ENCODE measurements at regions not wholly inside any gene's neighbourhood (a gene's known extent, or its start where the extent isn't known, plus 50 kb on each side); places are given as distances from the start of the nearest gene placed in this dataset.

DNA sequence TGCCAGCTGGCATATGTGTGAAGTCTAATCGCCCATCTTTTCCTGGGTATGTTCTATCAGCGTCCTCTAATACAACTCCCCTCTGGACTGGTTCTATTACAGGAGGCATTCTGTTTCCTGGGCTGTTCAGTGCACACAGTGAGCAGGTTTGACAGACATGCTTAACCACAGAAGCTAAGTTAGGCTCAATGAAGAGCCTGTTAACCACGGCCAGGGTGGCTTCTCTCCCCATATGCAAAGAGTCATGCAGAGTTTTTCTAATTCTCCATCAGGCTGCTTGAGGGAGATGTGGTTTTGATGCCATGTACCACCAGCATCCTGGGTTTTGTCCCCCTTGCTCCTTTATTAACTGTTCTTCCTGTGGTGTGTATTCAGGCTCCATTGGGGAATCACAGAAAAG, 57.2 kb upstream of the ALOX12 start:
- Histone ChIP-seq H3K9me3 (ENCODE audit: control insufficient read depth in 1 of 2, low read length in 2 of 2) (no peaks in the 10 kb centered on the region), H3K36me3 (ENCODE audit: control insufficient read depth in 1 of 2, insufficient read depth in 2 of 2, low read length in 2 of 2) (no peaks in the 10 kb centered on the region), H3K4me1 (ENCODE audit: control insufficient read depth in 1 of 2, insufficient read depth in 2 of 2, low read length in 2 of 2) (peaks cover 0 to 7% of the 10 kb centered on the region in 2 donors), H3K27me3 (ENCODE audit: control insufficient read depth in 1 of 2, insufficient read depth in 2 of 2, low read length in 2 of 2) (no peaks in the 10 kb centered on the region), H3K9ac (ENCODE audit: low read depth in 1 of 2, low read length in 2 of 2) (no peak overlapping the region), H3K4me3 (ENCODE audit: low read depth in 1 of 2, low read length in 2 of 2) (no peak overlapping the region), H3K27ac (ENCODE audit: low read depth, low read length) (no peak overlapping the region)

DNA sequence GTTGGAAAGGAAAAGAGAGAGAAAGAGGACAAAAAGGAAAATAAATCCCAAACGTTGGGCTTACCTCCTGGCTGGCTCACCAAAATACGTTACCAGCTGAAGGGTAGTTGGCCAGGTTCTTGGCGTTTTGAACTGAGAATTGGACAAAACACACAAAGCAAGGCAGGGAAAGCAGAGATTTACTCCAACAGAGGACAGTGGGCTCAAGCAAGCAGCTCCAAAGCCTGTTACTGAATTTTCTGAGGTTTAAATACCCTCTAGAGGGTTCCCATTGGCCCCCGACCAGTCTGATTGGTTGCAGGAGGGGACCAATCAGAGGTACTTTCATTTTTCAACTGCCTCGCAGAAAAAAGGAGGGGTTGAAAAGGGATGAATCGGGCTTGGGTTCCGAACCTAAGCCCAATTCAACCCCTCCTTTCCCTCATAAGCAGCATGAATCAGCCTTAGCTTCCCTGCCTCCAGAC, 55.6 kb upstream of the ALOX12 start:
- H3K36me3 ChIP-seq (ENCODE audit: control insufficient read depth in 1 of 2, insufficient read depth in 2 of 2, low read length in 2 of 2): no peaks in the 10 kb centered on the region
- no peaks in the 10 kb centered on the region for H3K27me3 ChIP-seq (ENCODE audit: control insufficient read depth in 1 of 2, insufficient read depth in 2 of 2, low read length in 2 of 2)
- peaks cover 0 to 7% of the 10 kb centered on the region in 2 donors for H3K4me1 ChIP-seq (ENCODE audit: control insufficient read depth in 1 of 2, insufficient read depth in 2 of 2, low read length in 2 of 2)
- no peak overlapping the region for H3K27ac ChIP-seq (ENCODE audit: low read depth, low read length)
- H3K9me3 ChIP-seq (ENCODE audit: control insufficient read depth in 1 of 2, low read length in 2 of 2): no peaks in the 10 kb centered on the region
- H3K4me3 ChIP-seq (ENCODE audit: low read depth in 1 of 2, low read length in 2 of 2): peak overlapping the region; percentile 57 to 79
- H3K9ac ChIP-seq (ENCODE audit: low read depth in 1 of 2, low read length in 2 of 2): peak overlapping the region; percentile 15 to 48

DNA sequence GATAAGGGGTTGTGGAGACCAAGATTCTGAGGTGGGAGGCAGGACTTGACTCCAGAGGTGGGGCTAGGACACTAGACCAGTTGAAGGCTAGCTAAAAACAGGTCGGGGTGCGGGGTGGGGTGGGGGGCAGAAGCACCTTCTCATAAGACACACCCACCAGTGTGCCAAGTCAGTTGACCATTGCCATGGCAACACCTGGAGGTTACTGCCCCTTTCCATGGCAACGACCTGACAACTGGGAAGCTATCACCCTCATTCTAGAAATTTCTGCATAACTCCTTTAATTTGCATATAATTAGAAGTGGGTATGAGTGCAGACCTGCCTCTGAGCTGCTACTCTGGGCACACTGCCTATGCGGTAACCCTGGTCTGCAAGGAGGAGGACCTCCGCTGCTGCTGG, 53.9 kb upstream of the ALOX12 start:
- no peak overlapping the region for H3K27ac ChIP-seq (ENCODE audit: low read depth, low read length)
- peaks cover 0 to 6% of the 10 kb centered on the region in 2 donors for H3K4me1 ChIP-seq (ENCODE audit: control insufficient read depth in 1 of 2, insufficient read depth in 2 of 2, low read length in 2 of 2)
- no peak overlapping the region for H3K4me3 ChIP-seq (ENCODE audit: low read depth in 1 of 2, low read length in 2 of 2)
- no peaks in the 10 kb centered on the region for H3K27me3 ChIP-seq (ENCODE audit: control insufficient read depth in 1 of 2, insufficient read depth in 2 of 2, low read length in 2 of 2)
- H3K9me3 ChIP-seq (ENCODE audit: control insufficient read depth in 1 of 2, low read length in 2 of 2): no peaks in the 10 kb centered on the region
- no peak overlapping the region for H3K9ac ChIP-seq (ENCODE audit: low read depth in 1 of 2, low read length in 2 of 2)
- H3K36me3 ChIP-seq (ENCODE audit: control insufficient read depth in 1 of 2, insufficient read depth in 2 of 2, low read length in 2 of 2): no peaks in the 10 kb centered on the region

DNA sequence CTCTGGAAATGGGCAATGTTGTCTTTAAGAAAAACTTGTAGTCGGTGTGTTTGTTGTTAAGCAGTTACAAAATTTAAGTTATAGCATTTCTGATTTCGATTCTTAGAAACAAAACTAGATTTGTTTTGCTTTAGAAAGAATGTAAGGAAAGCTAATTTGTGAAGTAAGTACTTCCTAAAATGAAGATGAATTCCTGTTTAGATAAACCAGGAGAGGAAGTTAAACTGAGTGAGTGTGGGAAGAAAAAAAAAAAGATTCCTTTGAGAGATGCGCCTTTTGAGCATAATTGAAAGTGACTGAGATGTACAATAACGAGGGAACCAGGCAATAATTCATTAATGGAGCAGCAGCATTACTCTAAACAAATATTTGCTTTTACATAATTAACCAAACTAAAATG, 52.4 kb upstream of the ALOX12 start:
- Histone ChIP-seq H3K9me3 (ENCODE audit: control insufficient read depth in 1 of 2, low read length in 2 of 2) (no peaks in the 10 kb centered on the region), H3K4me3 (ENCODE audit: low read depth in 1 of 2, low read length in 2 of 2) (no peak overlapping the region)

More for the DNA sequence above, 52.4 kb upstream of the ALOX12 start:
- no peak overlapping the region for H3K9ac ChIP-seq (ENCODE audit: low read depth in 1 of 2, low read length in 2 of 2)
- H3K4me1 ChIP-seq (ENCODE audit: control insufficient read depth in 1 of 2, insufficient read depth in 2 of 2, low read length in 2 of 2): peaks cover 0 to 3% of the 10 kb centered on the region in 2 donors
- no peak overlapping the region for H3K27ac ChIP-seq (ENCODE audit: low read depth, low read length)
- H3K27me3 ChIP-seq (ENCODE audit: control insufficient read depth in 1 of 2, insufficient read depth in 2 of 2, low read length in 2 of 2): no peaks in the 10 kb centered on the region
- no peaks in the 10 kb centered on the region for H3K36me3 ChIP-seq (ENCODE audit: control insufficient read depth in 1 of 2, insufficient read depth in 2 of 2, low read length in 2 of 2)
